C4-2B (cell line): ENCODE measurements at regions not wholly inside any gene's neighbourhood (a gene's known extent, or its start where the extent isn't known, plus 50 kb on each side); places are given as distances from the start of the nearest gene placed in this dataset.
A peak's percentile ranks its signal among the peaks of the same experiment; 100 is the strongest.

Experiments used
- H3K27ac ChIP-seq: fragments of 450-650 bp; 2 replicates; pipeline ENCODE4 v1.5.1; 2017
- ZFX ChIP-seq: fragments of 450-650 bp; IDR thresholded peaks from 2 replicates; pipeline ENCODE4 v1.6.1; 2017
- TF ChIP-seq, protein P1 (sequence below): fragments of 450-650 bp; conservative IDR thresholded peaks from 2 replicates; pipeline ENCODE4 v1.5.1; 2017; ENCODE audit warnings: mild to moderate bottlenecking

GRCh38 chr10:76721891-76722505 lies 915.6 kb downstream of the KCNMA1 start:
- no peak overlapping the region for H3K27ac ChIP-seq
- no peak for TF ChIP-seq ZFX
- TF ChIP-seq, protein P1, sequence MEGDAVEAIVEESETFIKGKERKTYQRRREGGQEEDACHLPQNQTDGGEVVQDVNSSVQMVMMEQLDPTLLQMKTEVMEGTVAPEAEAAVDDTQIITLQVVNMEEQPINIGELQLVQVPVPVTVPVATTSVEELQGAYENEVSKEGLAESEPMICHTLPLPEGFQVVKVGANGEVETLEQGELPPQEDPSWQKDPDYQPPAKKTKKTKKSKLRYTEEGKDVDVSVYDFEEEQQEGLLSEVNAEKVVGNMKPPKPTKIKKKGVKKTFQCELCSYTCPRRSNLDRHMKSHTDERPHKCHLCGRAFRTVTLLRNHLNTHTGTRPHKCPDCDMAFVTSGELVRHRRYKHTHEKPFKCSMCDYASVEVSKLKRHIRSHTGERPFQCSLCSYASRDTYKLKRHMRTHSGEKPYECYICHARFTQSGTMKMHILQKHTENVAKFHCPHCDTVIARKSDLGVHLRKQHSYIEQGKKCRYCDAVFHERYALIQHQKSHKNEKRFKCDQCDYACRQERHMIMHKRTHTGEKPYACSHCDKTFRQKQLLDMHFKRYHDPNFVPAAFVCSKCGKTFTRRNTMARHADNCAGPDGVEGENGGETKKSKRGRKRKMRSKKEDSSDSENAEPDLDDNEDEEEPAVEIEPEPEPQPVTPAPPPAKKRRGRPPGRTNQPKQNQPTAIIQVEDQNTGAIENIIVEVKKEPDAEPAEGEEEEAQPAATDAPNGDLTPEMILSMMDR = no peak

GRCh38 chr10:76719006-76719405 lies 918.6 kb downstream of the KCNMA1 start:
- H3K27ac ChIP-seq = no peak overlapping the region
- no peak for TF ChIP-seq ZFX
- TF ChIP-seq, protein P1 = no peak

DNA sequence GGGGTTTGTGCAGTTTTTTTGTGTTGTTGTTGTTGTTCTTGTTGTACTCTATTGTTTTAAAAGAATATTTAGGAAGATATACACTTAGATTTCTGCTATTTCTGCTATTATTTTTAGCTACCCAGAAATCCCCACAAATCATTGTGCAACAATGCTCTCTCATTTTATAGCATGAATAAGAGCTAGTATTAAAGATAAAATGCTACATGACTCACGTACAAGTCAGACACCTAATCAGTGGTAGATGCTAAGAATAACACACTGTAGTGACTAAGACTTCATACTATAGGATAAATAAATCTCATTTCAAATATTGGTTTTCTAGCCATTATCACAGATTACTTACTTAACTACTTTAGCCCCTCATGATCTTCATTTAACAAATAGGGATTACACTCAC lies 920.5 kb downstream of the KCNMA1 start:
- no peak for TF ChIP-seq ZFX
- TF ChIP-seq, protein P1 = no peak
- no peak overlapping the region for H3K27ac ChIP-seq

DNA sequence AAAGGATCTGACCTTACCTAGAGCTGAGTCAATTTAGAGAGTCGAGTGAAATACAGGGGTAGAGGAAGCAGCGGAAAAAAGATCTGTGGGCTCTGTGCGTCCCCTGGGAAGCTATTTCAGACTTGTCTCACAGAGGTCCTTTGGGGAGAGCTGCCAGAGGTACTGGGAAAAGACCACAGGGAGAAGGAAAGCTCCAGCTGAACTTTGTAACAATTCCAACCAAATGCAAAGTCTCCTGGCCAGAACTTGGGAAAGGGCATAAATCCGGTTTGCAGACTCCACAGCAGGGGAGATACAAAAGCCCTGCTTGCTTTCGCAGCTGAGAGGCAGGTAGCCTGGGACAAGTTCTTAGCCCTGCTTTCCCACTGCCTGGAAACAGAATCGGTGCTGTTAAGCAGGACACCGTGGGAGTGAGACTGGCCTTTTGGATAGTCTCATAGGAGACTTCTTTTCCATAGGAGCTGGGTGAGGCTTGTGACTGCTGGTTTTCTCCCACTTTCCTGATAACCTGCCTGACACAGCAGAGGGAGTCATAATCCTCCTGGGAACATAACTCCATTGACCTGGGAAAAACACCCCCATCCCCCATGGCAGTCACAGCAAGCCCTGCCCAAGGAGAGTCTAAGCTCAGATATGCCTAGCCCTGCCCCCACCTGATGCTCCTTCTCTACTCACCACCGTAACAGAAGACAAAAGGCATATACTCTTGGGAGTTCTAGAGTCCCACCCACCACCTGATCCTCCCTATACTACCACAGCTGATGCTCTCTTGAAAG lies 926.2 kb downstream of the KCNMA1 start:
- H3K27ac ChIP-seq = no peak overlapping the region
- TF ChIP-seq ZFX = no peak
- TF ChIP-seq, protein P1 = no peak

- H3K27ac ChIP-seq = no peak overlapping the region
- TF ChIP-seq, protein P1 = no peak
- TF ChIP-seq ZFX = no peak
These were observed 937.4 kb downstream of the KCNMA1 start for GRCh38 chr10:76700241-76700640.

- H3K27ac ChIP-seq = no peak overlapping the region
- TF ChIP-seq, protein P1 = 0 out of 2 replicates have a peak, but pooled peaks have one; percentile 3
- no peak for TF ChIP-seq ZFX
These were observed 939.7 kb downstream of the KCNMA1 start for GRCh38 chr10:76697923-76698322.

- no peak for TF ChIP-seq ZFX
- TF ChIP-seq, protein P1 = no peak
- H3K27ac ChIP-seq = no peak overlapping the region
These were observed 942.5 kb downstream of the KCNMA1 start for GRCh38 chr10:76695069-76695468.
